HG03280 (cell line): ENCODE measurements at regions not wholly inside any gene's neighbourhood (a gene's known extent, or its start where the extent isn't known, plus 50 kb on each side); places are given as distances from the start of the nearest gene placed in this dataset.
"Not testable (repeated sequence)": the region's sequence is repeated elsewhere in the genome, so short reads cannot be mapped to it uniquely, and the experiment has no call there.

Experiments used
- ATAC-seq: cut with Tn5 transposase; IDR thresholded peaks from one replicate; pipeline ENCODE4 v1.9.1; 2021; ENCODE audit warnings: mild to moderate bottlenecking, moderate library complexity; ENCODE audit not compliant: unreplicated experiment

GRCh38 chr16:14384745-14385144 is 245.3 kb downstream of the PARN start:
- no peak for ATAC-seq

DNA sequence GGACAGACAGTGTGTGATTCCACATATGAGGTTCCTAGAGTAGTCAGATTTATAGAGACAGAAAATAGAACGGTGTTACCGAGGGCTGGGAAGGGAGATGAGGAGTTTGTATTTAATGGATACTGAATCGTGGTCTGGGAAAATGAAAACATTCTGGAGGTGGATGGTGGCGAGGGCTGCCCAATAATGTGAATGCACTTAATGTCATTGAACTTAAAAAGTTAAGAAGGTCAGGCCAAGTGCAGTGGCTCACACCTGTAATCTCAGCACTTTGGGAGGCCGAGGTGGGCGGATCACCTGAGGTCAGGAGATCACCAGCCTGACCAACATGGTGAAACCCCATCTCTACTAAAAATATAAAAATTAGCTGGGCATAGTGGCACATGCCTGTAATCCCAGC is 246.2 kb downstream of the PARN start:
- not testable (repeated sequence) for ATAC-seq

DNA sequence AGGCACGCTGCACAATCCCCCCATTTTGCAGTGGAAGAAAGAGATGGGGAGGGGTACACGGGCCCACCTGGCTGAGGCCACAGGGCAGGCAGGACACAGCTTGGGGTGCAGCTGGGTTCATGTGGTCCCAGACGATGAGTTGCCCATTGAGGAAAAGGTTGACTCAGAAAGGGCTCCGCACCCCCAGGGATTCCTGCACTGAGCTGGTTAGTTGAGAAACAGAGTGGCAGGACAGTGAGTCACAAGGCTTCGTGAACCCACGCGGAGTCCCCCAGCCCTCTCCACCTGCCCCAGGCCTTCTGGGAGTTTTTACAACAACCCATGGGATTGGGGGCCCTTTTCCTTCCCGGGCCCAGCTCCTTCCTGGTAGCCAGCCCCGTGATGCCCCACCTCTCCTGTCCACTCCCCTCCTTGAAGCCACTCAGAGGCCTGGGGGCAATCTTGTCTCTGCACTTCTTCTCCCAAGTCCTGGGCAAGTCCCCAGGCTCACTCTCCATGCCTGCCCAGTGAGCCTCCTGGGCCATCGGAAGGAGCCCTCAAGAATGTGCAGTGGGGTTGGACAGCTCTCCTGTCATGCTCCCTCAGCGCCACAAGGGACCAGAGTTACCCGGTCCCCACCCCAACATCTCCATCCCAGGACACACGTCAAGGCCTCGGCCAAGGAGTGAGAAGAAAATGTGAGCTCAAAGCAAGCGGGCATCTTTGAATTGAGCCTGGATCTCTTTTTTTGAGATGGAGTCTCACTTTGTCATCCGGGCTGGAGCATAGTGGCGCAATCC is 251.2 kb downstream of the PARN start:
- no peak for ATAC-seq

GRCh38 chr16:14378131-14378551 is 251.9 kb downstream of the PARN start:
- ATAC-seq = no peak

- no peak for ATAC-seq
Observed at GRCh38 chr16:14377326-14377725, 252.7 kb downstream of the PARN start.

GRCh38 chr16:14375132-14375491 is 254.9 kb downstream of the PARN start:
- ATAC-seq = no peak

DNA sequence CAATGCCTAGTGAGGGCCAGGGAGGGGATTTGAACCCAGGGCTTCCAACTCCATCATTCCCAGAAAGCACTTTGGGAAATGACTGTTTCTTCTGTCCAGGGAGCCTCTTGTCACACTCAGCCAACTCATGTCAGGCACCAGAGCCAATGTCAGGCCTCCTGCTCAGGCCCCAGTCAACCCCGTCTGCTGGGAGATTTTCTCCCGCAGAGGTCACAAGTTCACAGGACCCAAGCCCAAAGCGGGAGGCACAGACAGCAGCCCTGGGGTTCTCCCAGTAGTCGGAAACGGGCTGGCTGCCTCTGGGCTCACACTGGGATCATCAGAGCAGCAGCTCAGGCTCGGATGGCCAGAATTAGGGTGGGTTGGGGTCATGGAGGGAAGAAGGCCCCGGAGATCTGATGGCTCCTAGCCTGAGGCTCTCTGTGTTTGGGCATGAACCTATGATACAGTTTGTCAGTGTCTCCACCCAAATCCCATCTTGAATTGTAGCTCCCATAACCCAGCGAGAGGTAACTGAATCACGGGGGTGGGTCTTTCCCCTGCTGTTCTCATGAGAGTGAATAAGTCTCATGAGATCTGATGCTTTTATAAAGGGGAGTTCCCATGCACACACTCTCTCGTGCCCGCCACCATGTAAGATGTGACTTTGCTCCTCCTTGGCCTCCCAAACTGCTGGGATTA is 255.5 kb downstream of the PARN start:
- no peak for ATAC-seq

- ATAC-seq = no peak
Observed at GRCh38 chr16:14373896-14374295, 256.2 kb downstream of the PARN start.

DNA sequence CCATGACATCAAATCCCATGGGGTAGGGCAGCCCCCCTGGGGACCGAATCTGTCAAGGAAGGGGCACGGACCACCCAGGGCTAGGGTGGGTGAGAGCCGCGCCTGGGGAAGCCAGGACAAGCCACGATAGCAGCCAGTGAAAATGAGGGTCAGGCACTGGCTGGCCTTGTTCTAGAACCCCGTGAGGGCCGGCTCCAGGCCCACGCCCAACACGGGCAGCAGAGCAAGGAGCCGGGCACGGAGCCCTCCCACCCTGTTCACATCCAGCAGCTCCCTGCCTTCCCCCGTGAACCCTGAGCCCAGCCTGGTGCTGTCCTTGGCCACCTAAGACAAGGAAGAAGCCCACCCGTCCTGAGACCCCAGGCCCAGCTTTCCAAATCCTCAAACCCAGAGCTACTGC is 256.7 kb downstream of the PARN start:
- ATAC-seq = no peak

GRCh38 chr16:14372471-14372870 is 257.6 kb downstream of the PARN start:
- no peak for ATAC-seq

DNA sequence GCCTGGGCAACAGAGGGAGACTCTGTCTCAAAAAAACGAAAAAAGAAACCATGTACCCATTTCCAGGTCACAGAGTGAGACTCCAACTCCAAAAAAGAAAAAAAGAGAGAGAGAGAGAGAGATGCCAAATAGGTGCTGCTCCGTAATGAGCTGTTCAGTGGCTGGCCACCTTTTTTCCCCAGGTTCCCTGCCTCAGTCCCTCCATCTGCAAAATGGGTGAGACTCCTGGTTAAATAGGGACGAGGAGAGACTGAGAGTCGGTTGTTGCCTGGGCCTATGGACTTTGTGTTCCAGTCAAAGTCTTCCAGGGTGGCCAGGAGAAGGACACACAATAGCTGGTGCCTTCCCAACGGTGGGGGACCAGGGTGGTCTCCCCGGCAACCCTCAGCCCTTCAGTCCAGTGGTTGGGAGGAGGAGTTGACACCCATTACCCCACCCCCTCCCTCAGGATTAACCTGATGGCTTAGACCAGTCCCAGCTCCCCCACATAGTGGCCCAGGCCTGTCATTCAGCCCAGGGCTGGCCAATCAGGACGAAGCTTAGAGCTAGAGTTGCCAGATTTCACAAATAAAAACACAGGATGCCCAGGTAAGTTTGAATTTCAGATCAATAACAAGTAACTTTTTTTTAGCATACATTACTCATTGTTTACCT is 258.2 kb downstream of the PARN start:
- ATAC-seq = no peak

DNA sequence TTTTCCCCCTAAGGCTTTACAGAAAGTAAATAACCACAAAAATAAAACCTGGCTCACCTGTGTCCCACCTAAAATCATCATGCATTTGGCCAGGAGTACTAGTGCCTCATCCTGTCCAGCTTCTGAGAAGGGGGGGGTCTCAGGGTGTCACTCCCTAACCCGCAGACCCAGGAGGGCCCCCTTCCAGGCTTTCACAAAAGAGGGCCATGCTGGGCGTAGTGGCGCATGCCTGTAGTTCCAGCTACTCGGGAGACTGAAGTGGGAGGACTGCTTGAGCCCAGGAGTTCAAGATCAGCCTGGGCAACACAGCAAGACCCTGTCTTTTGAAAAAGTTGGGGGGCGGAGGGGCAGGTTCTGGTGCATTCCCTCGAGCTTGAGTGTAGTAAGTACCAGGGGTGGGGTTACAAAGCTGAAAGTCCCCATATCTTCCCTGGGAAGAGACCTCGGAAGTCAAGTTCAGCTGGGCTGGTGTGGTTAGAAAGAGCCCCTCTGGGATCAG is 259.3 kb downstream of the PARN start:
- ATAC-seq = no peak

DNA sequence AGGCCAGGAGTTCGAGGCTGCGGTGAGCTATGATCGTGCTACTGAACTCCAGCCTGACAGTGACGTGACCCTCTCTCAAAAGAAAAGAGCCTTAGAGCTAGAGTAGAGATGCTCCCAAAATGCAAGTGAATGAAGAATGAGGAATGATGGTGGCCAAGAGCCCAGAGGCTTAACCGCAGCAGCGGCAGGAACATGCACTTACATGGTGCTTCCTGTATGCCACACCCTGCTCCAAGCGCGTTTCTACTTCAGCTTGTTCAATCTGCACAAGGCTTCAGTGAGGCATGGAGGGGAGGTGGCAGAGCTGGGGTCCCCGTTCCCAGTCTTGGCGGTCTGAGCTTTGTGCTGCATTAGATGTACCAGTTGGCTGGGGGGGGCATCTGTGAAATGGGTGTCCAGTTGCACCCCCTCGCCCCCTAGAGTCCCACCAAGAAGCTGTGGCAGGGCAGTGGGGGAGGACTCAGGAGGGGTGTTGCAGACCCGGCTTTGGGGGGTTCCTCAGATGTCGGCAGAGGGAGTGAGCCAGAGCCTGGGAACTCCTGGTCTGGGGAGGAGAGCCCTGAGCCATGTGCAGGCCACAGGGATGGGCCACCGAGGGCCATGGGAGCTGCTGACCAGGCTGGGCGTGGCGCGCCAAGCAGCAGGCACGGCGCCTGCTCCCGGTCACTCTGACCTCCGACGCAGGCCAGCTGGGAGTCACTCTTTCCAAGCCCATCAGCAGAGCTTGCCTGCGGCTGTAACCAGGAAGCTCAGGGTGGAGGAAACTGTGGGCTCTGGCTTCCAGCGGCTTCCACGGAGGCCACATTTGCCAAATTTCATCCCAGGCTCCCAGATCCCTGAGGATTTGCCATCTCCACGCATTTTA is 260.1 kb downstream of the PARN start:
- no peak for ATAC-seq

- ATAC-seq = no peak
Observed at GRCh38 chr16:14368399-14368798, 261.7 kb downstream of the PARN start.

GRCh38 chr16:14366974-14367707 is 262.9 kb downstream of the PARN start:
- no peak for ATAC-seq

DNA sequence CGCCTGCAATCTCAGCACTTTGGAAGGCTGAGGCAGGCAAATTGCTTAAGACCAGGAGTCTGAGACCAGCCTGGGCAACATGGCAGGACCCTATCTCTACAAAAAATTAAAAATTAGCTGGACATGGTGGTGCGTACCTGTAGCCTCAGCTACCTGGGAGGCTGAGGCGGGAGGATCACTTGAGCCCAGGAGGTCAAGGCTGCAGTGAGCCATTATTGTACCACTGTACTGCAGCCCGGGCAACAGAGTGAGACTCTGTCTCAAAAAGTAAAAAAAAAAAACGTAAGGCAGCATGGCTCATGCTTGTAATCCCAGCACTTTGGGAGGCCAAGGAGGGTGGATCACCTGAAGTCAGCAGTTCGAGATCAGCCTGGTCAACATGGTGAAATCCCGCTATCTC is 263.6 kb downstream of the PARN start:
- no peak for ATAC-seq

GRCh38 chr16:14365200-14365851 is 264.7 kb downstream of the PARN start:
- ATAC-seq = no peak

GRCh38 chr16:14364386-14365199 is 265.5 kb downstream of the PARN start:
- no peak for ATAC-seq

DNA sequence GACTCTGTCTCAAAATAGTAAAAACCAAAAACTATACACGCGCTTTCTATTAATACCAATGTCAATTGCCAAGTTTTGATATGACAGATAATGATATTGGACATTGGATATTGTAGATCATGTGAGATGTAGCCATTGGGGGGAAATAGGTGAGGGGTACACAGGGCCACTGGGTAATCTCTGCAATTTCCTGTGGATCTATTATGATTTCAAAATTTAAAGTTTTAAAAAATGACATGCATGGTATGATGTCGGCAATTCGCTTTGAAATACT is 266.0 kb downstream of the PARN start:
- ATAC-seq = no peak
